ENCODE measurements at regions not wholly inside any gene's neighbourhood (a gene's known extent, or its start where the extent isn't known, plus 50 kb on each side); places are given as distances from the start of the nearest gene placed in this dataset.

DNA sequence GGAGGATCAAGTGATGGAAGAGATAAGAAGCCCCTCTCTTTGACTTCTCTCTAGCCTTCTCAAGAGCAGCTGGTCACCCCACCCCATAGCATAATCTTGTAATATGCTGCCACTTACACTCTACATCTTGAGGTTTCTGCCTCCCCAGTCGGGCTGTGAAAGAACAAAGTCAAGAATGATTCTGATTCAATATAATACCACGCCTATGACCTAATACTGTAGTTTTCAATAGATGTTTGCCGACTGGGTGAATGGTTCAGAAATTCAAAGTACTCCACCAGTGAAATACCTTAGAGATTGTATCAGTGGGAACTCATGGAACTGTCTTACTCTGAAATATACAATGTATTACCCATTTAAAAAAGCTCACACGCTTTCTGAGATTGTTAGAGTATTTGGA is 93.0 kb upstream of the ZFHX3 start:
- TF ChIP-seq EZH2phosphoT487 (IDR thresholded peaks at IDR 0.05; ENCODE audit: borderline replicate concordance, low read depth, low read length) (no peak), CTCF (conservative IDR thresholded peaks at IDR 0.05; ENCODE audit: low read length) (no peak)

Measured in OCI-LY7 (cell line).